Upper lobe of right lung (tissue), 1 donor: ENCODE measurements at regions not wholly inside any gene's neighbourhood (a gene's known extent, or its start where the extent isn't known, plus 50 kb on each side); places are given as distances from the start of the nearest gene placed in this dataset.

Source experiments
- ATAC-seq: fragments of 200-7000 bp; cut with Tn5 transposase; one replicate; pipeline ENCODE4 v1.9.1; 2020; ENCODE audit warnings: mild to moderate bottlenecking, moderate library complexity
- DNase-seq: peaks from one replicate; pipeline ENCODE4 v3.0.0-alpha.2; 2020
- H3K27ac ChIP-seq: fragments of 200-600 bp; one replicate; pipeline ENCODE4 v1.8.0; 2022
- H3K27me3 ChIP-seq: fragments of 200-600 bp; one replicate; pipeline ENCODE4 v1.8.0; 2022; ENCODE audit warnings: mild to moderate bottlenecking
- H3K36me3 ChIP-seq: fragments of 200-600 bp; one replicate; pipeline ENCODE4 v1.8.0; 2022
- H3K4me1 ChIP-seq: fragments of 200-600 bp; one replicate; pipeline ENCODE4 v1.8.0; 2022
- H3K4me3 ChIP-seq: fragments of 200-600 bp; one replicate; pipeline ENCODE4 v1.8.0; 2022; ENCODE audit warnings: mild to moderate bottlenecking
- H3K9me3 ChIP-seq: fragments of 200-600 bp; one replicate; pipeline ENCODE4 v1.8.0; 2022
- CTCF ChIP-seq: fragments of 200-600 bp; IDR thresholded peaks from one replicate; pipeline ENCODE4 v1.8.0; 2022; ENCODE audit warnings: antibody characterized with exemption
- intact Hi-C: fragments of 100-400 bp; cut with DNase I; formaldehyde crosslinking; loops from one replicate; pipeline ENCODE4 v1.11.0; 2022
- donor health status: DM: no; HTN: yes; CAD: no; lungs with severe emphysema.

GRCh38 chr1:193434319-193434718 is 247.9 kb upstream of the B3GALT2 start:
- no peak for ATAC-seq
- TF ChIP-seq CTCF = no peak
- intact Hi-C loops = no loop called here

GRCh38 chr1:193433599-193433998 is 247.2 kb upstream of the B3GALT2 start:
- ATAC-seq (no peak), DNase-seq (no peak)
- Histone ChIP-seq H3K9me3 (peaks cover 9% of the 10 kb centered on the region), H3K4me3 (no peak overlapping the region), H3K27ac (no peak overlapping the region), H3K36me3 (no peaks in the 10 kb centered on the region), H3K4me1 (no peaks in the 10 kb centered on the region), H3K27me3 (no peaks in the 10 kb centered on the region)
- intact Hi-C loops = no loop called here
- no peak for TF ChIP-seq CTCF

More at GRCh38 chr1:193434319-193434718, 247.9 kb upstream of the B3GALT2 start:
- H3K27me3 ChIP-seq = no peaks in the 10 kb centered on the region
- no peaks in the 10 kb centered on the region for H3K4me1 ChIP-seq
- H3K4me3 ChIP-seq = no peak overlapping the region
- DNase-seq = no peak
- no peak overlapping the region for H3K27ac ChIP-seq
- peaks cover 9% of the 10 kb centered on the region for H3K9me3 ChIP-seq
- H3K36me3 ChIP-seq = no peaks in the 10 kb centered on the region

- H3K27ac ChIP-seq = no peak overlapping the region
- intact Hi-C loops = no loop called here
- no peak for ATAC-seq
Observed at GRCh38 chr1:193432979-193433587, 246.7 kb upstream of the B3GALT2 start.

GRCh38 chr1:193431265-193431977 is 245.0 kb upstream of the B3GALT2 start:
- intact Hi-C loops = no loop called here
- H3K4me3 ChIP-seq = no peak overlapping the region
- no peak for TF ChIP-seq CTCF

More at GRCh38 chr1:193432979-193433587, 246.7 kb upstream of the B3GALT2 start:
- no peaks in the 10 kb centered on the region for H3K4me1 ChIP-seq
- TF ChIP-seq CTCF = no peak
- H3K36me3 ChIP-seq = no peaks in the 10 kb centered on the region
- H3K9me3 ChIP-seq = peaks cover 9% of the 10 kb centered on the region
- DNase-seq = no peak
- no peak overlapping the region for H3K4me3 ChIP-seq
- H3K27me3 ChIP-seq = no peaks in the 10 kb centered on the region

GRCh38 chr1:193427524-193427923 is 241.1 kb upstream of the B3GALT2 start:
- ATAC-seq (no peak), DNase-seq (no peak)
- Histone ChIP-seq H3K4me1 (no peaks in the 10 kb centered on the region), H3K9me3 (no peaks in the 10 kb centered on the region), H3K4me3 (no peak overlapping the region), H3K36me3 (no peaks in the 10 kb centered on the region), H3K27me3 (no peaks in the 10 kb centered on the region), H3K27ac (no peak overlapping the region)
- no peak for TF ChIP-seq CTCF
- intact Hi-C loops = no loop called here

More at GRCh38 chr1:193431265-193431977, 245.0 kb upstream of the B3GALT2 start:
- Histone ChIP-seq H3K27me3 (no peaks in the 10 kb centered on the region), H3K9me3 (peaks cover 9% of the 10 kb centered on the region), H3K27ac (no peak overlapping the region), H3K4me1 (no peaks in the 10 kb centered on the region), H3K36me3 (no peaks in the 10 kb centered on the region)
- no peak for ATAC-seq
- DNase-seq = no peak
